HUES48 (cell line): ENCODE measurements at regions not wholly inside any gene's neighbourhood (a gene's known extent, or its start where the extent isn't known, plus 50 kb on each side); places are given as distances from the start of the nearest gene placed in this dataset.
"Not testable (repeated sequence)": the region's sequence is repeated elsewhere in the genome, so short reads cannot be mapped to it uniquely, and the experiment has no call there.

Experiments used
- H3K27ac ChIP-seq: one replicate; pipeline ENCODE4 v1.7.0; 2013; ENCODE audit warnings: low read depth, low read length, inconsistent platforms
- H3K27me3 ChIP-seq: 2 replicates; pipeline ENCODE4 v1.6.1; 2013; ENCODE audit warnings: mild to moderate bottlenecking, low read length; ENCODE audit not compliant: control insufficient read depth, insufficient read depth
- H3K36me3 ChIP-seq: 2 replicates; pipeline ENCODE4 v1.6.1; 2013; ENCODE audit warnings: low read length; ENCODE audit not compliant: control insufficient read depth, insufficient read depth
- H3K4me1 ChIP-seq: 2 replicates; pipeline ENCODE4 v1.6.1; 2013; ENCODE audit warnings: mild to moderate bottlenecking, low read length; ENCODE audit not compliant: control insufficient read depth, insufficient read depth
- H3K4me3 ChIP-seq: 2 replicates; pipeline ENCODE4 v1.5.1; 2013; ENCODE audit warnings: mild to moderate bottlenecking, low read depth, low read length
- H3K9ac ChIP-seq: 2 replicates; pipeline ENCODE4 v1.6.1; 2013; ENCODE audit warnings: mild to moderate bottlenecking, low read depth, low read length, moderate library complexity
- H3K9me3 ChIP-seq: 2 replicates; pipeline ENCODE4 v1.6.1; 2013; ENCODE audit warnings: low read length; ENCODE audit not compliant: control insufficient read depth, insufficient read depth

- Histone ChIP-seq H3K36me3 (no peaks in the 10 kb centered on the region), H3K27me3 (no peaks in the 10 kb centered on the region), H3K4me1 (no peaks in the 10 kb centered on the region; the same call in 1 of the 2 replicates), H3K4me3 (no peak overlapping the region), H3K27ac (no peak overlapping the region), H3K9ac (no peak overlapping the region), H3K9me3 (no peaks in the 10 kb centered on the region)
These were observed 188.0 kb upstream of the SLC16A7 start for GRCh38 chr12:59407799-59408198.

GRCh38 chr12:59405992-59406391 is 189.8 kb upstream of the SLC16A7 start:
- no peaks in the 10 kb centered on the region for H3K9me3 ChIP-seq
- no peak overlapping the region for H3K27ac ChIP-seq
- no peak overlapping the region for H3K9ac ChIP-seq
- H3K4me3 ChIP-seq, result no peak overlapping the region
- H3K36me3 ChIP-seq, result no peaks in the 10 kb centered on the region
- no peaks in the 10 kb centered on the region for H3K27me3 ChIP-seq
- H3K4me1 ChIP-seq, result no peaks in the 10 kb centered on the region; the same call in 1 of the 2 replicates

- Histone ChIP-seq H3K9me3 (no peaks in the 10 kb centered on the region), H3K27me3 (no peaks in the 10 kb centered on the region), H3K4me3 (no peak overlapping the region), H3K36me3 (no peaks in the 10 kb centered on the region), H3K27ac (no peak overlapping the region), H3K9ac (no peak overlapping the region), H3K4me1 (no peaks in the 10 kb centered on the region; the same call in 1 of the 2 replicates)
These were observed 191.6 kb upstream of the SLC16A7 start for GRCh38 chr12:59404109-59404650.

GRCh38 chr12:59403259-59403932 is 192.4 kb upstream of the SLC16A7 start:
- no peak overlapping the region for H3K4me3 ChIP-seq
- no peak overlapping the region for H3K27ac ChIP-seq
- H3K36me3 ChIP-seq, result no peaks in the 10 kb centered on the region
- no peaks in the 10 kb centered on the region; the same call in 1 of the 2 replicates for H3K4me1 ChIP-seq
- H3K27me3 ChIP-seq, result no peaks in the 10 kb centered on the region
- no peaks in the 10 kb centered on the region for H3K9me3 ChIP-seq
- no peak overlapping the region for H3K9ac ChIP-seq

GRCh38 chr12:59401862-59402261 is 194.0 kb upstream of the SLC16A7 start:
- H3K9ac ChIP-seq, result no peak overlapping the region
- H3K27me3 ChIP-seq, result no peaks in the 10 kb centered on the region
- no peak overlapping the region for H3K4me3 ChIP-seq
- no peaks in the 10 kb centered on the region for H3K9me3 ChIP-seq
- H3K27ac ChIP-seq, result no peak overlapping the region
- no peaks in the 10 kb centered on the region for H3K36me3 ChIP-seq
- no peaks in the 10 kb centered on the region; the same call in 1 of the 2 replicates for H3K4me1 ChIP-seq

GRCh38 chr12:59398164-59398563 is 197.7 kb upstream of the SLC16A7 start:
- H3K36me3 ChIP-seq, result no peaks in the 10 kb centered on the region
- no peak overlapping the region for H3K4me3 ChIP-seq
- H3K27me3 ChIP-seq, result no peaks in the 10 kb centered on the region
- no peak overlapping the region for H3K9ac ChIP-seq
- no peaks in the 10 kb centered on the region for H3K9me3 ChIP-seq
- H3K4me1 ChIP-seq, result no peaks in the 10 kb centered on the region
- no peak overlapping the region for H3K27ac ChIP-seq

GRCh38 chr12:59396919-59397318 is 198.9 kb upstream of the SLC16A7 start:
- no peak overlapping the region for H3K4me3 ChIP-seq
- no peak overlapping the region for H3K27ac ChIP-seq
- no peaks in the 10 kb centered on the region for H3K27me3 ChIP-seq
- no peak overlapping the region for H3K9ac ChIP-seq
- H3K4me1 ChIP-seq, result no peaks in the 10 kb centered on the region
- H3K36me3 ChIP-seq, result no peaks in the 10 kb centered on the region
- no peaks in the 10 kb centered on the region for H3K9me3 ChIP-seq

GRCh38 chr12:59396519-59396918 is 199.3 kb upstream of the SLC16A7 start:
- no peak overlapping the region for H3K27ac ChIP-seq
- H3K4me3 ChIP-seq, result no peak overlapping the region
- no peaks in the 10 kb centered on the region for H3K4me1 ChIP-seq
- H3K27me3 ChIP-seq, result no peaks in the 10 kb centered on the region
- H3K9ac ChIP-seq, result no peak overlapping the region
- no peaks in the 10 kb centered on the region for H3K36me3 ChIP-seq
- no peaks in the 10 kb centered on the region for H3K9me3 ChIP-seq

GRCh38 chr12:59395310-59395709 is 200.5 kb upstream of the SLC16A7 start:
- H3K36me3 ChIP-seq, H3K9ac ChIP-seq, H3K4me3 ChIP-seq, H3K9me3 ChIP-seq, H3K27ac ChIP-seq, H3K4me1 ChIP-seq, H3K27me3 ChIP-seq: not testable (repeated sequence)

- no peak overlapping the region for H3K9ac ChIP-seq
- no peaks in the 10 kb centered on the region for H3K27me3 ChIP-seq
- no peak overlapping the region for H3K27ac ChIP-seq
- no peaks in the 10 kb centered on the region for H3K4me1 ChIP-seq
- H3K9me3 ChIP-seq, result peaks cover 7% of the 10 kb centered on the region; the same call in 1 of the 2 replicates
- H3K36me3 ChIP-seq, result no peaks in the 10 kb centered on the region
- H3K4me3 ChIP-seq, result no peak overlapping the region
These were observed 202.3 kb upstream of the SLC16A7 start for GRCh38 chr12:59393506-59393905.

GRCh38 chr12:59389968-59390576 is 205.8 kb upstream of the SLC16A7 start:
- H3K4me3 ChIP-seq, result no peak overlapping the region
- no peaks in the 10 kb centered on the region for H3K27me3 ChIP-seq
- no peaks in the 10 kb centered on the region for H3K36me3 ChIP-seq
- no peak overlapping the region for H3K27ac ChIP-seq
- H3K9ac ChIP-seq, result no peak overlapping the region
- H3K9me3 ChIP-seq, result peaks cover 19% of the 10 kb centered on the region
- H3K4me1 ChIP-seq, result peaks cover 8% of the 10 kb centered on the region; the same call in 1 of the 2 replicates
